Subcutaneous abdominal adipose tissue (tissue), 5 donors: ENCODE measurements at regions not wholly inside any gene's neighbourhood (a gene's known extent, or its start where the extent isn't known, plus 50 kb on each side); places are given as distances from the start of the nearest gene placed in this dataset.

Experiments used
- H3K27ac ChIP-seq: one replicate; pipeline ENCODE4 v1.7.0; 2013; ENCODE audit warnings: low read depth, mild to moderate bottlenecking, inconsistent platforms, low read length, moderate library complexity
- H3K27me3 ChIP-seq, 5 donors: one replicate each; pipeline ENCODE4 v1.7.0; 2013; ENCODE audit warnings: low read length in 5 of 5, inconsistent platforms in 1 of 5; ENCODE audit not compliant: control insufficient read depth in 5 of 5, insufficient read depth in 4 of 5
- H3K36me3 ChIP-seq, 5 donors: one replicate each; pipeline ENCODE4 v1.7.0; 2013; ENCODE audit warnings: low read length in 5 of 5; ENCODE audit not compliant: control insufficient read depth in 5 of 5, insufficient read depth in 5 of 5
- H3K4me1 ChIP-seq, 5 donors: one replicate each; pipeline ENCODE4 v1.7.0; 2013; ENCODE audit warnings: low read length in 5 of 5, mild to moderate bottlenecking in 3 of 5, moderate library complexity in 1 of 5; ENCODE audit not compliant: control insufficient read depth in 5 of 5, insufficient read depth in 5 of 5
- H3K4me3 ChIP-seq, 5 donors: one replicate each; pipeline ENCODE4 v1.7.0; 2013; ENCODE audit warnings: low read length in 5 of 5, low read depth in 1 of 5
- H3K9ac ChIP-seq, 5 donors: one replicate each; pipeline ENCODE4 v1.7.0; 2013; ENCODE audit warnings: low read length in 5 of 5, mild to moderate bottlenecking in 4 of 5, moderate library complexity in 3 of 5
- H3K9me3 ChIP-seq, 5 donors: one replicate each; pipeline ENCODE4 v1.7.0; 2013; ENCODE audit warnings: low read length in 5 of 5; ENCODE audit not compliant: control insufficient read depth in 5 of 5
- donor health status: healthy.
- donor health status: healthy.
- donor health status: healthy.
- donor health status: healthy.
- donor health status: healthy.

DNA sequence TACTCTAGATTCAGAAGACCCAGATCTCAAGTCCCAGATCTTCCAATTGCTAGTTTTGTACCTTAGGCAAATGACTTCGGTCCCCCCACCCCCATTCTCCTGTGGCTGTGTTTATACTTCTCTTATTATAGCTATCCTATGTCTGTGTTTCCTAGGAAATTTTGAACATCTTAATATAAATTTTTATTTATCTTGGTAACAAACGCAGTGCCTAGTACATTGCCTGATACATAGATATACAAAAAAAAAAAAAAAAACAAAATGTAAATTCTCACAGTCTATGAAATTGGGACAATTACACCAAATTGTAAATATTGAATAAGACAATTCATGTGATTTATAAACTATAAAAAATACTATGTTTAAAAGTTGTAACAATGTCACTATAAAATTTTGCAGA lies 84.1 kb upstream of the SLC44A3 start:
- H3K27me3 ChIP-seq, result no peaks in the 10 kb centered on the region
- no peaks in the 10 kb centered on the region for H3K9me3 ChIP-seq
- no peak overlapping the region for H3K4me3 ChIP-seq
- H3K27ac ChIP-seq, result no peak overlapping the region
- H3K9ac ChIP-seq, result no peak overlapping the region
- H3K36me3 ChIP-seq, result no peaks in the 10 kb centered on the region
- peaks cover 0 to 33% (median 20%) of the 10 kb centered on the region in 5 donors for H3K4me1 ChIP-seq

- Histone ChIP-seq H3K27me3 (no peaks in the 10 kb centered on the region), H3K9me3 (no peaks in the 10 kb centered on the region), H3K4me3 (peak overlapping the region in 4 of 5 donors; percentile 27 to 56 (median 30)), H3K27ac (peak overlapping the region; percentile 40), H3K36me3 (no peaks in the 10 kb centered on the region), H3K9ac (peak overlapping the region in 1 of 5 donors; percentile 31), H3K4me1 (peaks cover 0 to 31% (median 20%) of the 10 kb centered on the region in 5 donors)
Measured at GRCh38 chr1:94734963-94735901, 84.9 kb upstream of the SLC44A3 start.

DNA sequence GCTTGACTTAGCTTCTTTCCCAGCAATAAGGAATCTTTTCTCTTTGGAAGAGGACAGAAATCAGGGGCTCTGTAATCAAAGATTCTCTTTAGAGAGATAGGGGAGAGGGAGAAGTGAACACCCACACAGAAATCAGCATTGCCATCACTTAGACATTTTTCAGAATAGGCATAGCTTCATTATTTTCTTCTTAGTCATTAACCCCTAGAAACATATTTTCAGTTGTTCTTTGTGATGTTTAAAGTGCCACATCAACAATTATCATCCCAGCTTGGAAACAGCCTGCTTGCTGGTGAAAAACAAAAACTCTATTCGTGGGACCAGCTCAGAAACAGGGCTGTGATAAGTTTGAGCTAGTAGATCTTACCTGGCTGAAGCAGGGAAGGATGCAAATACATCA lies 88.3 kb upstream of the SLC44A3 start:
- H3K4me3 ChIP-seq, result no peak overlapping the region
- H3K27me3 ChIP-seq, result no peaks in the 10 kb centered on the region
- H3K9ac ChIP-seq, result no peak overlapping the region
- H3K9me3 ChIP-seq, result no peaks in the 10 kb centered on the region
- no peak overlapping the region for H3K27ac ChIP-seq
- peaks cover 0 to 26% (median 20%) of the 10 kb centered on the region in 5 donors for H3K4me1 ChIP-seq
- H3K36me3 ChIP-seq, result no peaks in the 10 kb centered on the region

DNA sequence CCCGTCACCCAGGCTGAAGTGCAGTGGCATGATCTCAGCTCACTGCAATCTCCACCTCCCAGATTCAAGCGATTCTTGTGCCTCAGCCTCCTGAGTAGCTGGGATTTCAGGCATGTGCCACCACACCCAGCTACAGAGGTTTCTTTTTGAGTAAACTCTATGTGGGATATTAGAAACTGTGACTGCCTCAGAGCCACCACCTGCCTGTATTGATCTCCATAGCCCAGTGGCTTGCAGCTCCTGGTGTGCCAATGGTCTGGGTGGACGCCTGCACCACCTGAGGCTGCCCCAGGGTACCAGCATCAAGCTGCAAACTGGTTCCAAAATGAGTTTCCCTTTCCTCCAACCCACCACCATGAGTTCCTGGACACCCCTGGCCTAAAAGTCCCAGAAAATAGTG lies 89.7 kb upstream of the SLC44A3 start:
- Histone ChIP-seq H3K9me3 (no peaks in the 10 kb centered on the region), H3K27me3 (no peaks in the 10 kb centered on the region), H3K27ac (no peak overlapping the region), H3K4me1 (peaks cover 0 to 19% (median 17%) of the 10 kb centered on the region in 5 donors), H3K9ac (no peak overlapping the region), H3K4me3 (no peak overlapping the region), H3K36me3 (no peaks in the 10 kb centered on the region)

DNA sequence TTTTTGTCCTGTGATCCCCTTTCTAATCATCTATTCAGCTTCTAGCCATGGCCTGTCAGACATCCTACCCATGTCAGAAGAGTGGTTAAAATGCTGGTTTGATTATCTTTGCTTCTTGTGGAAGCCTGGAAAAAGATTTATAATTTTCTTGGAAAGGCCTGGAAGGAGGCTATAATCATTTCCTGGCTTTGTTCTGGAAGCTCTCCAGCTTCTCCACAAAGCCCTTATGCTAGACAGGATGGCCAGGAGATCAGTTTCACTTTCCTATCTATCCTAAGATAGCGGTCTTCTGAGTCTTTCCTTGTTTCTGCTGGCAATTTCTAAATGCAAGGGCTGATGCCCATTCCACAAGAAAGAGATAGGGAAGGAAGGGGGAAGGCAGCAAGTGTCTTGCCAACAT lies 90.9 kb upstream of the SLC44A3 start:
- Histone ChIP-seq H3K27ac (peak overlapping the region; percentile 15), H3K4me3 (peak overlapping the region in 4 of 5 donors; percentile 29 to 47 (median 43)), H3K9ac (no peak overlapping the region), H3K4me1 (peaks cover 0 to 13% (median 8%) of the 10 kb centered on the region in 5 donors), H3K36me3 (no peaks in the 10 kb centered on the region), H3K9me3 (no peaks in the 10 kb centered on the region), H3K27me3 (no peaks in the 10 kb centered on the region)

- Histone ChIP-seq H3K9me3 (no peaks in the 10 kb centered on the region), H3K27me3 (no peaks in the 10 kb centered on the region), H3K36me3 (no peaks in the 10 kb centered on the region), H3K27ac (no peak overlapping the region), H3K4me3 (no peak overlapping the region), H3K9ac (no peak overlapping the region), H3K4me1 (peaks cover 0 to 13% (median 8%) of the 10 kb centered on the region in 5 donors)
Measured at GRCh38 chr1:94727846-94728715, 92.1 kb upstream of the SLC44A3 start.

GRCh38 chr1:94726981-94727685 lies 93.0 kb upstream of the SLC44A3 start:
- Histone ChIP-seq H3K4me1 (peaks cover 0 to 13% (median 8%) of the 10 kb centered on the region in 5 donors), H3K27me3 (no peaks in the 10 kb centered on the region), H3K9me3 (no peaks in the 10 kb centered on the region), H3K36me3 (no peaks in the 10 kb centered on the region), H3K4me3 (no peak overlapping the region), H3K9ac (no peak overlapping the region), H3K27ac (no peak overlapping the region)

GRCh38 chr1:94725566-94725965 lies 94.6 kb upstream of the SLC44A3 start:
- Histone ChIP-seq H3K36me3 (no peaks in the 10 kb centered on the region), H3K9me3 (no peaks in the 10 kb centered on the region), H3K4me1 (peaks cover 0 to 13% (median 8%) of the 10 kb centered on the region in 5 donors), H3K4me3 (no peak overlapping the region), H3K27me3 (no peaks in the 10 kb centered on the region), H3K9ac (no peak overlapping the region), H3K27ac (no peak overlapping the region)

GRCh38 chr1:94723894-94724293 lies 96.3 kb upstream of the SLC44A3 start:
- H3K36me3 ChIP-seq, result no peaks in the 10 kb centered on the region
- H3K4me3 ChIP-seq, result no peak overlapping the region
- H3K9ac ChIP-seq, result no peak overlapping the region
- peaks cover 0 to 6% (median 2%) of the 10 kb centered on the region in 5 donors for H3K4me1 ChIP-seq
- no peaks in the 10 kb centered on the region for H3K9me3 ChIP-seq
- H3K27ac ChIP-seq, result no peak overlapping the region
- no peaks in the 10 kb centered on the region for H3K27me3 ChIP-seq
